ENCODE measurements at regions not wholly inside any gene's neighbourhood (a gene's known extent, or its start where the extent isn't known, plus 50 kb on each side); places are given as distances from the start of the nearest gene placed in this dataset.
A peak's percentile ranks its signal among the peaks of the same experiment; 100 is the strongest.

DNA sequence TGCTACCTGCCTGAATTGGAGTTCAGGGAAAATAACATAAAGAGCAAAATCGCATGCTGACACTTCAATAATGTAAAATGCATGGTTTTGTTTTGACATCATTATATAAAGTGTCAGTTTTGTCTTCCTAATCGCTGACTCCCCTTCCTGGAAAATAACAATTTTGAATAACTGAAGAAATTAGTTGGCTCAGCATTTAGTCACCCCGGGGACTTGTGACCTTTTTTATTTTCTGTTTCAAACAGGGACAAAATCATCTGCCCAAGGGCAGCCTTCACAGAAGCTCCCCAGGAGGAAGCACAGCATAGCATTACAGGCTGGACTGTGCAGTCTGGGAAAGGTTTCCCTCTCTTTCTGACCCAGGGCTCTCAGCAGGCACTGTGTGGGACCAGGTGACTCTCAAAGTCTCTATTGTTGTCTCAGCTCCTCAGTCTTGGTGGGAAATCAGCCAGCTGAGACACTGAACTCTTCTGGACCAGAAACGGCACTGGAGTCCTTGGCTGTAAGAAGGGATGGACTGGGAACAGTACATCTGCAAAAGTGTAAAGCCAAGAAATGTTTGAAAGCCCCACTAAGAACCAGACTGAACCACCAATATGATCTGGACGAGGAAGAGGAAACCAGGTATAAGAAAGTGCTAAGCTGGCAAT lies 671.3 kb upstream of the KLF4 start:
- H3K4me1 ChIP-seq: no peaks in the 10 kb centered on the region
- no peak overlapping the region for H3K4me3 ChIP-seq
- TF ChIP-seq, protein P1, sequence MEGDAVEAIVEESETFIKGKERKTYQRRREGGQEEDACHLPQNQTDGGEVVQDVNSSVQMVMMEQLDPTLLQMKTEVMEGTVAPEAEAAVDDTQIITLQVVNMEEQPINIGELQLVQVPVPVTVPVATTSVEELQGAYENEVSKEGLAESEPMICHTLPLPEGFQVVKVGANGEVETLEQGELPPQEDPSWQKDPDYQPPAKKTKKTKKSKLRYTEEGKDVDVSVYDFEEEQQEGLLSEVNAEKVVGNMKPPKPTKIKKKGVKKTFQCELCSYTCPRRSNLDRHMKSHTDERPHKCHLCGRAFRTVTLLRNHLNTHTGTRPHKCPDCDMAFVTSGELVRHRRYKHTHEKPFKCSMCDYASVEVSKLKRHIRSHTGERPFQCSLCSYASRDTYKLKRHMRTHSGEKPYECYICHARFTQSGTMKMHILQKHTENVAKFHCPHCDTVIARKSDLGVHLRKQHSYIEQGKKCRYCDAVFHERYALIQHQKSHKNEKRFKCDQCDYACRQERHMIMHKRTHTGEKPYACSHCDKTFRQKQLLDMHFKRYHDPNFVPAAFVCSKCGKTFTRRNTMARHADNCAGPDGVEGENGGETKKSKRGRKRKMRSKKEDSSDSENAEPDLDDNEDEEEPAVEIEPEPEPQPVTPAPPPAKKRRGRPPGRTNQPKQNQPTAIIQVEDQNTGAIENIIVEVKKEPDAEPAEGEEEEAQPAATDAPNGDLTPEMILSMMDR (IDR thresholded peaks at IDR 0.05): no peak
- DNase-seq (no peak), ATAC-seq (no peak)
- H3K36me3 ChIP-seq: no peaks in the 10 kb centered on the region
- intact Hi-C loops (cut with DNase I): no loop called here
- H3K9me3 ChIP-seq: no peaks in the 10 kb centered on the region
- H3K27ac ChIP-seq: no peak overlapping the region
- no peaks in the 10 kb centered on the region for H3K27me3 ChIP-seq (ENCODE audit: low read depth)

DNA sequence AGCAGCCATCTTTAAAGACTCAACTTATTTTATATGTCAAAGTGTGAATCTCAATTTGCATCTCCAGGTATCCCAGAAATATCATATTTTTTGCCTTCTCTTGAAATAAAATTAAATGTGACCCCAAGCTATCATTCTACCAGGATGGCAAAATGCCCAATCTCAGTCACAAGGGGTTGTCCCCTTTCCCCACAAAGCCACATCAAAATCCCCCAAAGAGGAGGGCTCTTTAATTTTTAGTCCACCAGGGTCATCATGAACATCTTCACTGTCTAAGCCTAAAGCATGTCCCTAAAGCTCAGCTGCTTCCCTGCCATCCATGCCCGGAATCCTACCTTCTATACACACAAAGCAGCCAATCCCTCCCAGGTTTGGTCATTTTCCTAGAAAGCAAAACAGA lies 670.5 kb upstream of the KLF4 start:
- intact Hi-C loops (cut with DNase I): no loop called here
- no peaks in the 10 kb centered on the region for H3K27me3 ChIP-seq (ENCODE audit: low read depth)
- ATAC-seq: no peak
- H3K27ac ChIP-seq: no peak overlapping the region
- no peak overlapping the region for H3K4me3 ChIP-seq
- no peak for DNase-seq
- no peaks in the 10 kb centered on the region for H3K4me1 ChIP-seq
- TF ChIP-seq, protein P1 (IDR thresholded peaks at IDR 0.05): no peak
- no peaks in the 10 kb centered on the region for H3K36me3 ChIP-seq
- no peaks in the 10 kb centered on the region for H3K9me3 ChIP-seq

DNA sequence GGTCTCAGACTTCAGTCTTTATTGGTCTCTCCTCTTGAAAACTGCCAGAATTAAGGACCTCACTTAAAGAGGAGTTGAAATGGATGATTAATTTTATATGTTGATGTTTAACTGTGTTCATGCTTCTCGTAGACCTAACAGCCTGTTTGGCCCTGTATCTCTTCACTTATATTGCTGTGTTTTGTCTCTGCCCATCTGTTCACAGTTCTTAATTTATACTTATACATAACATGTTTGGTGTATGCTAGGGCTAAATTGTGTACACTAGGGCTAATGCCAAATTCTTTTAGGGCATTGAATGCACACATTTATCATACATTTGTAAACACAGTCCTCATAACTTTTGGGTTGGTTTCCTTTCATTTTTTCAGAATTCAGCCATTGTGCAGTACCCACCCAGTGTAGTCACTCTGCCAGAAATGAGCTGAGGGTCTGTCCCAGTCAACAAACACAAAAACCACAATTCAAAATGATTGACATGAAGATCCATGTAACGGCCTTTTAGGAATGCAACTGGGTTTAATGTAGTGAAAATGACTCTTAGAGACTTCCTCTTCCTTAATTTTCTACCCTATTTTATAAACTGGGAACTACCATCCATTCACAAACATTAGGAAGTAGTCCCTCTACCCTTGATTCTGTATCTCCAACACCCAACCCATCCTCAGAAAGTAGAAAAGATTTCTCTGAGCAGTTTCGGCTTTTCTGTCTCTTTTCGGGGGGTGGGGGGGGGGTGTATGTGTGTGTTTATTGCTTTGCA lies 668.8 kb upstream of the KLF4 start:
- DNase-seq: no peak
- H3K4me3 ChIP-seq: no peak overlapping the region
- H3K27me3 ChIP-seq (ENCODE audit: low read depth): no peaks in the 10 kb centered on the region
- no peaks in the 10 kb centered on the region for H3K9me3 ChIP-seq
- intact Hi-C loops (cut with DNase I): no loop called here
- H3K36me3 ChIP-seq: no peaks in the 10 kb centered on the region
- H3K27ac ChIP-seq: no peak overlapping the region
- no peaks in the 10 kb centered on the region for H3K4me1 ChIP-seq
- TF ChIP-seq, protein P1 (IDR thresholded peaks at IDR 0.05): no peak
- ATAC-seq: no peak

DNA sequence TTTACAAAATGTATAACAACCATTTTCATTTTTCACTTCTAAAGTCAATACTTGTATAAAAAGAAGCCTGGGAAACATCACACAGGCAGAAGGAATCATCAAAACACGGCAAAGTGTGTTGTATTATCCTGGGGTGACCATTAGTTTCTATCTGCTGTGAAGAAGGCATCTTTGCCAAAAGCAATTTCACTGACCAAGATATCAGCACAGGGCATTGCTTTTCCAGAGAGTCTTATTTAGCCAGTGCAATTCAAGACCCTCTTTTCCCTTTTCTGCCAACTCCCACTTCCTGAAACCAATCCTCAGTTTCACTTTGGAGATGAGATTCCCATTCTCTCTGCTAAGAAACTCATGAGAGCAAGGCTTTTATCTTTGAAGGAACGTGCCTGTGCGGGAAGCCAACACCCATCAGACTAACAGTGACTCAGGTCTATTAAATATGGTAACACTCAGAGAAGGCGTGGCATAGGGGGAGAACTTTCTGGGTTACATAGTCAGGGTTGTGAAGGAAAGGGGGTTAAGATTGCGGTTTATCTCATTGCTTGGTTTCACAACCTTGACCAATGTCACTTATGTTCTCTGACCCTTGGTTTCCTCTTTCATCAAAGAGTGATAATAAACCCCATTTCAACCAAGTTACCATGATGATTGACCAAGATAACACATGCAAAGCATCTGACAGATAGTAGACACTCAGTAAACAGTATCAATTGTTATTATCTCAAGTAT lies 666.9 kb upstream of the KLF4 start:
- peak; percentile 54 to 62 for ATAC-seq
- no peak for DNase-seq
- Histone ChIP-seq H3K27ac (no peak overlapping the region), H3K4me1 (peaks cover 2% of the 10 kb centered on the region), H3K9me3 (no peaks in the 10 kb centered on the region), H3K4me3 (no peak overlapping the region), H3K36me3 (no peaks in the 10 kb centered on the region), H3K27me3 (ENCODE audit: low read depth) (no peaks in the 10 kb centered on the region)
- TF ChIP-seq, protein P1 (IDR thresholded peaks at IDR 0.05): no peak
- intact Hi-C loops (cut with DNase I): no loop called here

DNA sequence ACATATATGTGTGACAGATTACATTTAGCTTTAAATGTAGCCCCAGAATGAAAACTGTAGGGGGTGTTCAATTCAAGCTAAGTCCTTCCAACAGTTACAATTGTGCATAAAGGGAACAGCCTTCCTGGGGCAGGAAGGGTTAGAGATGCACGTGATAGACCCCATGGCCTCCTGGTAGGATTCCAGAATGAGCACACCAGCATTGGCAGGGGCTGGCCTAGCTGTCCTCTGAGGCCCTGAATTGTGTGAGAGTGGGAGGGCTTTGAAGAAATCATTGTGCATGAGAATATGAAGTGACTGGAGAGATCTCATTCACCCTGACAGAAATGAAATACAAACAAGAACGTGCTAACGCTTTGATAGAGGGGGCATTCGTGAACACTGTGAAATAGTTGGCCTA lies 663.8 kb upstream of the KLF4 start:
- H3K9me3 ChIP-seq: no peaks in the 10 kb centered on the region

More for the DNA sequence above, 663.8 kb upstream of the KLF4 start:
- H3K4me3 ChIP-seq: no peak overlapping the region
- no peaks in the 10 kb centered on the region for H3K36me3 ChIP-seq
- intact Hi-C loops (cut with DNase I): no loop called here
- H3K27ac ChIP-seq: no peak overlapping the region
- peaks cover 25% of the 10 kb centered on the region for H3K4me1 ChIP-seq
- TF ChIP-seq, protein P1 (IDR thresholded peaks at IDR 0.05): no peak
- DNase-seq (no peak), ATAC-seq (no peak)
- no peaks in the 10 kb centered on the region for H3K27me3 ChIP-seq (ENCODE audit: low read depth)

All from lower lobe of right lung (tissue), 2 donors.